Natural killer cell (primary cell): ENCODE measurements at regions not wholly inside any gene's neighbourhood (a gene's known extent, or its start where the extent isn't known, plus 50 kb on each side); places are given as distances from the start of the nearest gene placed in this dataset.

Experiments
- ATAC-seq, 3 donors: fragments of 150-1000 bp in 2 of 3; fragments of 200-7000 bp in 1 of 3; cut with Tn5 transposase; 1 replicate in 1 of 3; 2 replicates in 2 of 3; pipeline ENCODE4 v1.10.0; 2021; ENCODE audit warnings: mild to moderate bottlenecking in 2 of 3, moderate library complexity in 2 of 3
- DNase-seq, 2 donors: peaks; one replicate each; pipeline versions ENCODE4 v3.0.0 to v3.0.0-alpha.2; 2013 to 2021; ENCODE audit warnings: mixed read lengths in 1 of 2
- H3K27ac ChIP-seq: one replicate; pipeline ENCODE4 v1.5.1; 2013; ENCODE audit warnings: mild to moderate bottlenecking, low read length
- H3K27me3 ChIP-seq: one replicate; pipeline ENCODE4 v1.6.1; 2013; ENCODE audit warnings: low read length; ENCODE audit not compliant: control insufficient read depth, insufficient read depth
- H3K36me3 ChIP-seq: one replicate; pipeline ENCODE4 v1.6.1; 2013; ENCODE audit warnings: low read length; ENCODE audit not compliant: control insufficient read depth, insufficient read depth
- H3K4me1 ChIP-seq: one replicate; pipeline ENCODE4 v1.6.1; 2013; ENCODE audit warnings: low read length; ENCODE audit not compliant: control insufficient read depth, insufficient read depth
- H3K4me3 ChIP-seq: one replicate; pipeline ENCODE4 v1.5.1; 2013; ENCODE audit warnings: low read length
- H3K9me3 ChIP-seq: one replicate; pipeline ENCODE4 v1.6.1; 2013; ENCODE audit warnings: low read length; ENCODE audit not compliant: control insufficient read depth, insufficient read depth
- H3K27ac Mint-ChIP-seq, 2 donors: one replicate each; pipeline ENCODE4 v1.8.0; 2022; ENCODE audit warnings: mild to moderate bottlenecking in 2 of 2, mixed read lengths in 2 of 2, moderate library complexity in 1 of 2
- H3K27me3 Mint-ChIP-seq, 2 donors: one replicate each; pipeline ENCODE4 v1.8.0; 2022; ENCODE audit warnings: low read depth in 2 of 2, mixed read lengths in 2 of 2
- H3K36me3 Mint-ChIP-seq: one replicate; pipeline ENCODE4 v1.8.0; 2022; ENCODE audit warnings: mixed read lengths
- H3K4me1 Mint-ChIP-seq, 2 donors: one replicate each; pipeline ENCODE4 v1.8.0; 2022; ENCODE audit warnings: mixed read lengths in 2 of 2
- H3K4me3 Mint-ChIP-seq: one replicate; pipeline ENCODE4 v1.8.0; 2022; ENCODE audit warnings: mild to moderate bottlenecking, moderate library complexity, mixed read lengths
- H3K9me3 Mint-ChIP-seq, 2 donors: one replicate each; pipeline ENCODE4 v1.8.0; 2022; ENCODE audit warnings: mixed read lengths in 2 of 2
- CTCF ChIP-seq: fragments of 200-600 bp; IDR thresholded peaks from one replicate; pipeline ENCODE4 v1.8.0; 2022; ENCODE audit warnings: antibody characterized with exemption
- WGBS: methylation state at CpG from one replicate; pipeline ENCODE4 v1.1.7; 2013; ENCODE audit warnings: missing lambda C conversion rate; ENCODE audit not compliant: insufficient coverage; 5-methylcytosine and 5-hydroxymethylcytosine counted together
- intact Hi-C: fragments of 100-400 bp; cut with micrococcal nuclease; formaldehyde crosslinking; loops from one replicate; pipeline ENCODE4 v1.14.2; 2022

- Histone ChIP-seq H3K27ac (no peak overlapping the region), H3K36me3 (no peaks in the 10 kb centered on the region), H3K9me3 (no peaks in the 10 kb centered on the region), H3K4me1 (no peaks in the 10 kb centered on the region), H3K27me3 (no peaks in the 10 kb centered on the region), H3K4me3 (no peak overlapping the region)
- no peaks in the 10 kb centered on the region for H3K36me3 Mint-ChIP-seq
- H3K27me3 Mint-ChIP-seq, result no peaks in the 10 kb centered on the region
- ATAC-seq (no peak), DNase-seq (no peak)
- H3K4me1 Mint-ChIP-seq, result no peaks in the 10 kb centered on the region
- H3K4me3 Mint-ChIP-seq, result no peak overlapping the region
- no peak overlapping the region for H3K27ac Mint-ChIP-seq
- no peak for TF ChIP-seq CTCF
- 88% methylated on average over 3 of the region's 4 CpGs for WGBS
- peaks cover 5 to 6% of the 10 kb centered on the region in 2 donors for H3K9me3 Mint-ChIP-seq
- intact Hi-C loops, result no loop called here
Measured at GRCh38 chr4:180423712-180424057, 1819.5 kb upstream of the TENM3 start.

GRCh38 chr4:180426938-180427337 lies 1816.3 kb upstream of the TENM3 start:
- no peaks in the 10 kb centered on the region for H3K36me3 Mint-ChIP-seq
- WGBS, result 79% methylated on average over 3 of the region's 3 CpGs
- no peaks in the 10 kb centered on the region for H3K36me3 ChIP-seq
- no peak overlapping the region for H3K27ac ChIP-seq
- no peaks in the 10 kb centered on the region for H3K27me3 ChIP-seq
- no peaks in the 10 kb centered on the region for H3K4me1 ChIP-seq
- no peak for DNase-seq
- no peaks in the 10 kb centered on the region for H3K27me3 Mint-ChIP-seq
- no peak overlapping the region for H3K27ac Mint-ChIP-seq
- no peak for TF ChIP-seq CTCF
- intact Hi-C loops, result no loop called here
- no peaks in the 10 kb centered on the region for H3K9me3 ChIP-seq
- no peak overlapping the region for H3K4me3 ChIP-seq
- H3K4me1 Mint-ChIP-seq, result no peaks in the 10 kb centered on the region
- H3K4me3 Mint-ChIP-seq, result no peak overlapping the region
- peaks cover 3 to 6% of the 10 kb centered on the region in 2 donors for H3K9me3 Mint-ChIP-seq
- no peak for ATAC-seq

- no peaks in the 10 kb centered on the region for H3K4me1 ChIP-seq
Measured at GRCh38 chr4:180430283-180430682, 1812.9 kb upstream of the TENM3 start.

More at GRCh38 chr4:180430283-180430682, 1812.9 kb upstream of the TENM3 start:
- Mint-ChIP-seq H3K4me3 (no peak overlapping the region), H3K27me3 (no peaks in the 10 kb centered on the region), H3K9me3 (peaks cover 2 to 8% of the 10 kb centered on the region in 2 donors), H3K27ac (no peak overlapping the region), H3K36me3 (no peaks in the 10 kb centered on the region), H3K4me1 (no peaks in the 10 kb centered on the region)
- ATAC-seq, result no peak
- no peaks in the 10 kb centered on the region for H3K36me3 ChIP-seq
- DNase-seq, result no peak
- no peak overlapping the region for H3K27ac ChIP-seq
- no peak overlapping the region for H3K4me3 ChIP-seq
- H3K9me3 ChIP-seq, result no peaks in the 10 kb centered on the region
- TF ChIP-seq CTCF, result no peak
- intact Hi-C loops, result no loop called here
- no peaks in the 10 kb centered on the region for H3K27me3 ChIP-seq
- 85% methylated on average over 6 of the region's 7 CpGs for WGBS
